SH-SY5Y (cell line): ENCODE measurements at regions not wholly inside any gene's neighbourhood (a gene's known extent, or its start where the extent isn't known, plus 50 kb on each side); places are given as distances from the start of the nearest gene placed in this dataset.

ENCODE experiments used
- GATA2 ChIP-seq: IDR thresholded peaks from 2 replicates; pipeline ENCODE4 v1.6.1; 2011; ENCODE audit warnings: mild to moderate bottlenecking, low read depth, low read length
- GATA3 ChIP-seq: IDR thresholded peaks from 2 replicates; pipeline ENCODE4 v1.6.1; 2011; ENCODE audit warnings: low read depth, mild to moderate bottlenecking, low read length, moderate library complexity

- TF ChIP-seq GATA2 = no peak
- TF ChIP-seq GATA3 = no peak
Measured at GRCh38 chr3:153250446-153250845, 88.4 kb downstream of the RAP2B start.
